GM13977 (cell line): ENCODE measurements at regions not wholly inside any gene's neighbourhood (a gene's known extent, or its start where the extent isn't known, plus 50 kb on each side); places are given as distances from the start of the nearest gene placed in this dataset.

Experiments used
- DNase-seq: peaks from one replicate; pipeline ENCODE4 v3.0.0; 2012; ENCODE audit warnings: low spot score
- in situ Hi-C: fragments of 300-500 bp; cut with MboI; formaldehyde crosslinking; loops from one replicate; pipeline ENCODE4 v1.12.0; 2022; ENCODE audit warnings: low sequenced_read_pairs, low pct_unique_long_range_greater_than_20kb, mixed read lengths, inconsistent platforms; ENCODE audit not compliant: unreplicated experiment
- TF ChIP-seq, protein P1 (sequence below): IDR thresholded peaks from 2 replicates; pipeline ENCODE4 v1.5.1; 2012; ENCODE audit warnings: mild to moderate bottlenecking, control low read depth; ENCODE audit not compliant: insufficient read depth; ENCODE audit errors: extremely low read depth, missing control alignments

DNA sequence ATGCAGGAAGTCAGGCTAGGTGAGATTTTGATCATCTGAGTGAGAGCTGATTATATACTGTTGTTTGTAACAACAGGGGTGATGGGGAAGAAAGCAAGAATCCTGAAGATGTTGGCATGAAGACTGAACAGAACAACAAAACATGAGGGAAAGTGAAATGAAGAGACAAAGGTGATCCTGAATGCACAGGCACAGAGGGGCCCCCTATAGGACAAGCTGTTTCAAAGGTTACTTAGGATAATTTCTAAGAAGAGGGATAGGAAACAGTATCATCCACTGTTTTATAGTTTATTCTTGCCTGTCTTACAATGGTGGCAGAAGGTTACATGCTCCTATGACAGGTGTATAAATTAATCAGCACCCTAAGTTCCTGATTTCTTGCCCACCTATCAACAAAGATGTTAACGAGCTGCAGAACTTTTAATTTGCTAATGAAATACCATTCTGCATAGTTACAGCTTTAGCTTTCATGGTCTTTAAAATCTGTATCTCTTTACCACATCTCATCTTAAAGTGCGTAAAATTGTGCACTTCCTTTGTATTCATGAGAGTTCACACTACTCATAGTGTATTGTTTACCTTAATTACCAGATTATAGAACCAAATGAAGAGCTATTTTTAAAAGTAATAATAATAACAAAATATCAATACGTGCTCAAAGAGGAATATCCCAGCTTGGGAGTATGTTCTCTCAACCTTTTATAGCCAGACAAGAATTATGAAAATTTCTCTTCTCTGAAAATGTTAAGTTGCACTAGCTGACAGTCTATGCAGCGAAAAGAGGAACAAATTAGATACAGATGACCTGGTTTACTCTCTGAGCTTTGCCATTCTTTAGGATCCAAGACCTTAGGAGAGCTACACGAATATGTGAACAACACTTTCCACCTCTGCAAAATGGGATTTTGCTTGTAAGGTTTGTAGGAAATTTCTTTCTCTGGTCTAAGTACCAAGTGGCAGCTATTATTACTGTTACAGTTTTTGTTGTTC is 192.5 kb downstream of the EDN1 start:
- TF ChIP-seq, protein P1, sequence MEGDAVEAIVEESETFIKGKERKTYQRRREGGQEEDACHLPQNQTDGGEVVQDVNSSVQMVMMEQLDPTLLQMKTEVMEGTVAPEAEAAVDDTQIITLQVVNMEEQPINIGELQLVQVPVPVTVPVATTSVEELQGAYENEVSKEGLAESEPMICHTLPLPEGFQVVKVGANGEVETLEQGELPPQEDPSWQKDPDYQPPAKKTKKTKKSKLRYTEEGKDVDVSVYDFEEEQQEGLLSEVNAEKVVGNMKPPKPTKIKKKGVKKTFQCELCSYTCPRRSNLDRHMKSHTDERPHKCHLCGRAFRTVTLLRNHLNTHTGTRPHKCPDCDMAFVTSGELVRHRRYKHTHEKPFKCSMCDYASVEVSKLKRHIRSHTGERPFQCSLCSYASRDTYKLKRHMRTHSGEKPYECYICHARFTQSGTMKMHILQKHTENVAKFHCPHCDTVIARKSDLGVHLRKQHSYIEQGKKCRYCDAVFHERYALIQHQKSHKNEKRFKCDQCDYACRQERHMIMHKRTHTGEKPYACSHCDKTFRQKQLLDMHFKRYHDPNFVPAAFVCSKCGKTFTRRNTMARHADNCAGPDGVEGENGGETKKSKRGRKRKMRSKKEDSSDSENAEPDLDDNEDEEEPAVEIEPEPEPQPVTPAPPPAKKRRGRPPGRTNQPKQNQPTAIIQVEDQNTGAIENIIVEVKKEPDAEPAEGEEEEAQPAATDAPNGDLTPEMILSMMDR = peak; percentile 41
- in situ Hi-C loops = no loop called here
- DNase-seq = no peak

DNA sequence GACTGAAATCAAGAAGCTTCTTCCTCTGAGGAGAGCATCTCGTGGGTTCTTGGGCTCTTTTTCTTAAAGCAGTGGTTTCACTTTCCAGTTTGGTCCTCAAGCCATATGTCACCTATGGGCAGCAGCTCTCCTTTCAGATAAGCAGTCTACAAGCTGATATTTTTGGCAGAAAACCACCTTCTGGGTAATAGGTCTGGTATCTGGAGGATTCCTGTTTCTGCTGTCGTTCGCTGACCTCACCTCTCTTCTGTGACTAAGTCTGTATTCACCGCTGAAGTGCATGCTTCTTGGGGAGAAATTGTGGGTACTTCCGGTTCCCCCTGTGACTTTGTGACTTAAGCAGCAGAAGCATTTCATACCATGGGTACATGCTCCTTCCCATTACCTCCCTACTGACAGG is 193.6 kb downstream of the EDN1 start:
- DNase-seq = peak; percentile 22
- in situ Hi-C loops = no loop called here
- TF ChIP-seq, protein P1 = no peak

DNA sequence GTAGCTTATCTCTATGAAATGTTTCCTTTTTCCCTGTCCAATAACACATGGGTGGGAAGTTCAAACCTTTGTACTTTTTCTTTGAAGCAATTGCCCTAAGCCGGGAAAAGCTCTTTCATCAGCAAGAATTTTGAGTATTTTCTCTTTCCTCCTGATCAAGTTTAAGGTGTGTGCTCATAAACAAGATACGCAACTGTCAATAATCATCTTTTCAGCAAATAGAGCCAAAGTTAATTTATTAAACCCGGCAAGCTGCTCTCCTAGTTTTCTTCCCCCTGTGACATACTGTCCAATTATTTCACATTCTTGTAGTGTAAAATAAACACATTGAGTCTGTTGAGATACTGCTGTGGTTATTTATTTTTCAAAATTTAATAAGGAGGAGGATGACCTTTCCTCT is 194.4 kb downstream of the EDN1 start:
- in situ Hi-C loops = no loop called here
- DNase-seq = no peak
- TF ChIP-seq, protein P1 = no peak

DNA sequence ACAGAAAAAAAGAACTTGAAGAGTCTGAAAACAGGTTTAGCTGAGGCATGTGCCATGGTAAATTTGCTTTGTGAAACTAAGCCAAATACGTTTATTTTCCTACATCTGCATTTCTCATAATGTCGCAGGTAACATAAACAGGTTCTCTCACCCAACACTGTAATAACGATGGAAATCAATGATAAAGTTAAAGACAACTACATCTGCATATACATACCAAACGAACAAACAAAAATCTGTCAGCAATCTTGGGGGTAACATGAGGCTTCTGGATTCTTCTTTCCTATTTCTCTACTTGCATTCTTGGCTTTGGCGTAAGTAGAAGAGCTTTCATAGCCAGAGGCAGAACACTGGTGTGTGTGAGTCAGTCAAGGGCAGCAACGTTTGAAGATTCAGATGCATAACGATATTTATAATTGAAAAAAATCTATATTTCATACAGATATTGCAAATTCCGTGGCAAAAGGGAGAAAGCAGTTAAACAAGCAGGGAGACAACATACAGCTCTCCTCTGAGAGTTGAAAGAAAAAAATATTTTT is 195.1 kb downstream of the EDN1 start:
- TF ChIP-seq, protein P1 = no peak
- in situ Hi-C loops = no loop called here
- DNase-seq = no peak

DNA sequence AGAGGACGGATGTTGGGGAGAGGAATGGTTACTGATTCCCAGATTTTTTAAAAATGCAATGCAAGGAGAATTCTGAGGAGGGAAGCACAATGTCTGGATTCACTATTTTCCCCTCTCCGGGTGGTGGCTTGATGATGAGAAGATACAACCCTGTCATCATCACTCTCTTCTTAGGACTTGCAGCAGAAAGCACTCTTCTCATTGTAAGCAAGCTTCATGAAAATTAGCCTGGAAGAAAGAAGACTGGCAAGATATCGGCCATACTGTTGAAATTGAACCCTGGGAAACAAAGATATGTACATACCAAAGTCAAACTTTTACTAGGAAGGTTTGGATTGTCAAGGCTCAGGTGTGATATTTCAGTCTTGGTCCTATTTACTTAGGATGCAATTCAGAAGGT is 195.7 kb downstream of the EDN1 start:
- no peak for DNase-seq
- in situ Hi-C loops = no loop called here

DNA sequence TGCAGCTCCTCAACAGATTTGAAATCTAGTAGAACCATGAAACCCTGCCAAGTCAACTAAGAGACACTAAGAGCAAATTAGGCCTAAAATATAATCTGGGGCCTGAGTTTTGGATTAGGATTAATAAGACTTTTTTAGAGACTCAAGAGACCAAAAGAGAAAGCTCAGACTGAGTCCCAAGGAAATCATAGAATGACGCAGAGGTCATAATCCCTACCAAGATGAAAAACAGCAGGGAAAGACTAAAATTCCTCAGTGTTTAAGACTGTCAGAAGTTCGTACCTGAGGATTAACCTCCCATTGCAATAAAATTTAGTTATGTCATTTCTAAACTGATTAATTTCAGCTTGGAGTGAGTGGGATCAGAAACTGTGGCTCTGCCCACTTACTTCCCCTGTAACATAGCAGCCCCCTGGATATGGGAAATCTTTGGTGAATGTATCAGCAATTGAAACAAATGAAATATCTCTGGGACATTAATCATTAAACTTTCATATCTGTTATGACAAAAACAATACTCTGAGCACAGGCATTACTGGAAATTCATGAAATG is 200.3 kb downstream of the EDN1 start:
- in situ Hi-C loops = no loop called here
- TF ChIP-seq, protein P1 = no peak
- DNase-seq = no peak

More for the DNA sequence above, 195.7 kb downstream of the EDN1 start:
- TF ChIP-seq, protein P1 = no peak
